ENCODE measurements at regions not wholly inside any gene's neighbourhood (a gene's known extent, or its start where the extent isn't known, plus 50 kb on each side); places are given as distances from the start of the nearest gene placed in this dataset.

DNA sequence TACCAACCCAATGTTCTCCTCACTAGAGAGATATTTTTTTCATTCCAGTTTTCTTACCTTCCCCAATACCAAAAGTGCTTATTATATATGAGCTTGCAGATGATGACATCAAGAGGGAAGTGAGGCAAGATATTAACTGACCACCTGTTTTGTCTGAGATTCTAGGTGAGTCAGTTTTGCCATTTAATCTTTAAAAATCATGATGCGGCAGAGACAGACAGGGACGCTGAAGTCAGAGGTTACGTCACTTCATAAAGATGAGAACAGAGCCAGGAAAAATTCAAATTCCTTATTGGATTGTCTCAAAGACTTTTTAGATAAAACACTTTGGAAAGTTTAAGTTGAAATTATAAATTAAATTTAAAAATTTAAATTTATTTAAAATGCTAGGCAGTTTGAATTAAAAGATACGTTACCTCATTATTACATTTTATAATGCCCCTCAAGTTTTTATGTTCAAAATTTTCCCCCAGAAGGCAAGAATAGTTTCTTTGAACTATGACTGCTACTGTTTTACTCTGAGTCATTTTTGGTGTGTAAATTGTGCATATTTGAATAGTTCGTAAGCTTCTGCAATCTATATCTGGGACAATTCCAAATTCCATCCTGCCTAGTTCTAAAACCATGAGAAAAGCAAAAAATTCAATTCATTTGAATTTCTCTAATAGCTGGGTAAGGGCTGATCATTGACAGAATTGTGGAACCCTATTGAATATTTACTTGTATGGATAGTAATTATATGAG lies 839.6 kb upstream of the GOT2 start:
- Histone ChIP-seq H3F3A (replicated peaks; ENCODE audit: insufficient read depth) (no peaks in the 10 kb centered on the region), H3K79me2 (ENCODE audit: insufficient read depth) (no peaks in the 10 kb centered on the region), H3K27me3 (ENCODE audit: insufficient read depth) (no peaks in the 10 kb centered on the region), H3K9me3 (no peaks in the 10 kb centered on the region), H3K4me2 (no peak overlapping the region), H3K4me3 (ENCODE audit: low read depth in 2 of 2, low read length in 1 of 2) (no peak overlapping the region), H2AFZ (ENCODE audit: low read depth) (no peak overlapping the region), H3K36me3 (replicated peaks in 1 of 2; ENCODE audit: control insufficient read depth in 1 of 2, insufficient read depth in 2 of 2, low read length in 1 of 2) (no peaks in the 10 kb centered on the region), H3K9me2 (no peaks in the 10 kb centered on the region), H3K27ac (ENCODE audit: low read depth in 2 of 2, low read length in 1 of 2) (no peak overlapping the region), H4K20me1 (ENCODE audit: insufficient read depth) (no peaks in the 10 kb centered on the region), H3K4me1 (ENCODE audit: control insufficient read depth in 1 of 2, insufficient read depth in 2 of 2, low read depth in 1 of 2, low read length in 1 of 2) (no peaks in the 10 kb centered on the region), H3K9ac (no peak overlapping the region)
- CTCF ChIA-PET = no interaction called here
- TF ChIP-seq, protein P1, sequence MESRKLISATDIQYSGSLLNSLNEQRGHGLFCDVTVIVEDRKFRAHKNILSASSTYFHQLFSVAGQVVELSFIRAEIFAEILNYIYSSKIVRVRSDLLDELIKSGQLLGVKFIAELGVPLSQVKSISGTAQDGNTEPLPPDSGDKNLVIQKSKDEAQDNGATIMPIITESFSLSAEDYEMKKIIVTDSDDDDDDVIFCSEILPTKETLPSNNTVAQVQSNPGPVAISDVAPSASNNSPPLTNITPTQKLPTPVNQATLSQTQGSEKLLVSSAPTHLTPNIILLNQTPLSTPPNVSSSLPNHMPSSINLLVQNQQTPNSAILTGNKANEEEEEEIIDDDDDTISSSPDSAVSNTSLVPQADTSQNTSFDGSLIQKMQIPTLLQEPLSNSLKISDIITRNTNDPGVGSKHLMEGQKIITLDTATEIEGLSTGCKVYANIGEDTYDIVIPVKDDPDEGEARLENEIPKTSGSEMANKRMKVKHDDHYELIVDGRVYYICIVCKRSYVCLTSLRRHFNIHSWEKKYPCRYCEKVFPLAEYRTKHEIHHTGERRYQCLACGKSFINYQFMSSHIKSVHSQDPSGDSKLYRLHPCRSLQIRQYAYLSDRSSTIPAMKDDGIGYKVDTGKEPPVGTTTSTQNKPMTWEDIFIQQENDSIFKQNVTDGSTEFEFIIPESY (IDR thresholded peaks at IDR 0.05; ENCODE audit: borderline replicate concordance, low read depth) = no peak
- TF ChIP-seq TEAD4 (IDR thresholded peaks at IDR 0.05; ENCODE audit: borderline replicate concordance, insufficient read depth) (no peak), GATA2 (CRISPR knock-in tag; IDR thresholded peaks at IDR 0.05) (no peak), YY1 (IDR thresholded peaks at IDR 0.05; ENCODE audit: low read depth) (no peak), RXRA (IDR thresholded peaks at IDR 0.05; ENCODE audit: borderline replicate concordance, low read depth) (no peak), NRF1 (IDR thresholded peaks at IDR 0.05; ENCODE audit: low read depth, low read length) (no peak), NFIC (IDR thresholded peaks at IDR 0.05; ENCODE audit: borderline replicate concordance) (no peak), SIN3A (IDR thresholded peaks at IDR 0.05; ENCODE audit: borderline replicate concordance, low read depth, low read length) (no peak)
- POLR2A ChIA-PET = no interaction called here
- DNase-seq = no peak
- 56% methylated on average over 5 of the region's 5 CpGs for WGBS (ENCODE audit: low lambda C conversion rate)

DNA sequence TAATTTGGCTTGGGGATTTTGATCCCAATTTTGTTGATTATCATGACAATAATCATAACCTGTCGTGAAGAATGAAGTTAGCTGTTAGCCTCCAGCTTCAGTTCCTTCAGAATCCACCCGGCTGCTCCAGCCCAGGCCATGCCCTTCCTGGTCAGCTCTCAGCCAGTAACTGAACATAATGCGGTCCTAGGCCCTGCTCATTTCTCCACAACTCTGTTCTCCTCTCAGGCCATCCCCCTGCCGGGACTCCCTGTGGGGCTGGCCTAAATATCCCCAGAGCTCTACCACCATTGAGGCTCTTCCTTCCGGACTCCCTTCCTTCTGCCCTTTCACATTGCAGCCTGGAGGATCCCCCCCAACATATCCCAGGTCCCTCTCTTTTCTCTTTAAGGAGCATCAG lies 833.4 kb upstream of the GOT2 start:
- H3F3A ChIP-seq (replicated peaks; ENCODE audit: insufficient read depth) = no peaks in the 10 kb centered on the region
- WGBS (ENCODE audit: low lambda C conversion rate) = 37% methylated on average over 5 of the region's 5 CpGs
- H3K9ac ChIP-seq = no peak overlapping the region
- no peaks in the 10 kb centered on the region for H3K79me2 ChIP-seq (ENCODE audit: insufficient read depth)
- TF ChIP-seq TCF12 (IDR thresholded peaks at IDR 0.05) = no peak
- TF ChIP-seq YY1 (IDR thresholded peaks at IDR 0.05; ENCODE audit: low read depth) = no peak
- TF ChIP-seq EP300 (IDR thresholded peaks at IDR 0.05; ENCODE audit: borderline replicate concordance in 1 of 2, low read depth in 1 of 2, low read length in 1 of 2) = no peak
- no peak for TF ChIP-seq MEF2A (IDR thresholded peaks at IDR 0.05; ENCODE audit: borderline replicate concordance, low read depth)
- TF ChIP-seq, protein P2, sequence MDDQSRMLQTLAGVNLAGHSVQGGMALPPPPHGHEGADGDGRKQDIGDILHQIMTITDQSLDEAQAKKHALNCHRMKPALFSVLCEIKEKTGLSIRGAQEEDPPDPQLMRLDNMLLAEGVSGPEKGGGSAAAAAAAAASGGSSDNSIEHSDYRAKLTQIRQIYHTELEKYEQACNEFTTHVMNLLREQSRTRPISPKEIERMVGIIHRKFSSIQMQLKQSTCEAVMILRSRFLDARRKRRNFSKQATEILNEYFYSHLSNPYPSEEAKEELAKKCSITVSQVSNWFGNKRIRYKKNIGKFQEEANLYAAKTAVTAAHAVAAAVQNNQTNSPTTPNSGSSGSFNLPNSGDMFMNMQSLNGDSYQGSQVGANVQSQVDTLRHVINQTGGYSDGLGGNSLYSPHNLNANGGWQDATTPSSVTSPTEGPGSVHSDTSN (IDR thresholded peaks at IDR 0.05) = no peak
- H3K36me3 ChIP-seq (replicated peaks in 1 of 2; ENCODE audit: control insufficient read depth in 1 of 2, insufficient read depth in 2 of 2, low read length in 1 of 2) = no peaks in the 10 kb centered on the region
- no peaks in the 10 kb centered on the region for H4K20me1 ChIP-seq (ENCODE audit: insufficient read depth)
- no peak for DNase-seq
- H3K4me2 ChIP-seq = no peak overlapping the region
- no peaks in the 10 kb centered on the region for H3K27me3 ChIP-seq (ENCODE audit: insufficient read depth)
- H3K4me1 ChIP-seq (ENCODE audit: control insufficient read depth in 1 of 2, insufficient read depth in 2 of 2, low read depth in 1 of 2, low read length in 1 of 2) = no peaks in the 10 kb centered on the region
- ChIA-PET CTCF (no interaction called here), POLR2A (no interaction called here)
- no peak overlapping the region for H2AFZ ChIP-seq (ENCODE audit: low read depth)
- H3K9me2 ChIP-seq = no peaks in the 10 kb centered on the region
- H3K4me3 ChIP-seq (ENCODE audit: low read depth in 2 of 2, low read length in 1 of 2) = no peak overlapping the region
- H3K9me3 ChIP-seq = no peaks in the 10 kb centered on the region
- no peak overlapping the region for H3K27ac ChIP-seq (ENCODE audit: low read depth in 2 of 2, low read length in 1 of 2)

Measured in SK-N-SH (cell line).